Uterus (tissue), 2 donors: ENCODE measurements at regions not wholly inside any gene's neighbourhood (a gene's known extent, or its start where the extent isn't known, plus 50 kb on each side); places are given as distances from the start of the nearest gene placed in this dataset.

Source experiments
- POLR2A ChIP-seq, 2 donors: fragments of 450-650 bp; IDR thresholded peaks; one replicate each; pipeline ENCODE4 v1.6.1; 2016; ENCODE audit warnings: antibody characterized with exemption in 2 of 2, mild to moderate bottlenecking in 1 of 2, moderate library complexity in 1 of 2
- TF ChIP-seq, protein P1 (sequence below), 4 experiments: fragments of 200-600 bp in 2 of 4; fragments of 450-650 bp in 2 of 4; sonication (generic) in 2 of 4; IDR thresholded peaks; one replicate each; pipeline ENCODE4 v1.5.1; 2016 to 2019; ENCODE audit warnings: antibody characterized with exemption in 4 of 4, mild to moderate bottlenecking in 2 of 4, moderate library complexity in 1 of 4

DNA sequence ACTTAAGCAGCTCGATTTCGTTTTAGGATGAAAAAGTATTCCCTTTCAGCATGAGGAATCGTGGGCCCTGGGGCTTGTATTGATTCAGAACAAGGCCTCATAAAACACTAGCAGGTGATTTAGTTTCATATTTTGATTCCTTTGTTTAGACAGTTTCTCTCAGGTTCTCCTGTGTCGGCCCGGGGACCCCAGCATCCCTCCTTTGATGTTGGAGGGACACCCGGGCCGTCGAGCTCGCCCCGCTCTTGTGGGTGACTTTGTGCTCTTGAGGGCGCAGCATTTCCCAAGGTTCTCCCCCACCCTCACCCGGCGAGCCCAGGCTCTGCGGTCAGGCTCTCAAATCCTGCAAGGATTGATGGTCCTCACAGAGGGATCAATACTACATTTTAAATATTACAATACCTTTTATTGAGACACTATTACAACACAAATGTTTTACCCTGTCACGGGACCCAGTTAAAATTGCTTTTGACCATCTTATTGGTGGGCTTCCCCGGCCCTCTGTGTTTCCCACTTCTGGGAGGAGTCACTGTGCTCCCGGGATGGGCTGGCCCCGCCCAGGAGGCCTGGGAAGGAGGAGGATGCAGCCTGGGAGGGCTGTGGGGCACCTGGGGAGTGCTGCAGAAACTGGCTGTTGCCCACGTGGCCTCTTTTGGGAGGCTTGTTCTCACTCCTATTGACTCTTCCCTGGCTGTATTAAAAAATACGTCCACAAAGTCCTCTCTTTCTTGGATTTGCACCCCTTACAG, 222.6 kb downstream of the INSIG2 start:
- TF ChIP-seq, protein P1, sequence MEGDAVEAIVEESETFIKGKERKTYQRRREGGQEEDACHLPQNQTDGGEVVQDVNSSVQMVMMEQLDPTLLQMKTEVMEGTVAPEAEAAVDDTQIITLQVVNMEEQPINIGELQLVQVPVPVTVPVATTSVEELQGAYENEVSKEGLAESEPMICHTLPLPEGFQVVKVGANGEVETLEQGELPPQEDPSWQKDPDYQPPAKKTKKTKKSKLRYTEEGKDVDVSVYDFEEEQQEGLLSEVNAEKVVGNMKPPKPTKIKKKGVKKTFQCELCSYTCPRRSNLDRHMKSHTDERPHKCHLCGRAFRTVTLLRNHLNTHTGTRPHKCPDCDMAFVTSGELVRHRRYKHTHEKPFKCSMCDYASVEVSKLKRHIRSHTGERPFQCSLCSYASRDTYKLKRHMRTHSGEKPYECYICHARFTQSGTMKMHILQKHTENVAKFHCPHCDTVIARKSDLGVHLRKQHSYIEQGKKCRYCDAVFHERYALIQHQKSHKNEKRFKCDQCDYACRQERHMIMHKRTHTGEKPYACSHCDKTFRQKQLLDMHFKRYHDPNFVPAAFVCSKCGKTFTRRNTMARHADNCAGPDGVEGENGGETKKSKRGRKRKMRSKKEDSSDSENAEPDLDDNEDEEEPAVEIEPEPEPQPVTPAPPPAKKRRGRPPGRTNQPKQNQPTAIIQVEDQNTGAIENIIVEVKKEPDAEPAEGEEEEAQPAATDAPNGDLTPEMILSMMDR (IDR thresholded peaks at IDR 0.05) = no peak
- TF ChIP-seq POLR2A (IDR thresholded peaks at IDR 0.05) = no peak
